ENCODE measurements at regions not wholly inside any gene's neighbourhood (a gene's known extent, or its start where the extent isn't known, plus 50 kb on each side); places are given as distances from the start of the nearest gene placed in this dataset.

DNA sequence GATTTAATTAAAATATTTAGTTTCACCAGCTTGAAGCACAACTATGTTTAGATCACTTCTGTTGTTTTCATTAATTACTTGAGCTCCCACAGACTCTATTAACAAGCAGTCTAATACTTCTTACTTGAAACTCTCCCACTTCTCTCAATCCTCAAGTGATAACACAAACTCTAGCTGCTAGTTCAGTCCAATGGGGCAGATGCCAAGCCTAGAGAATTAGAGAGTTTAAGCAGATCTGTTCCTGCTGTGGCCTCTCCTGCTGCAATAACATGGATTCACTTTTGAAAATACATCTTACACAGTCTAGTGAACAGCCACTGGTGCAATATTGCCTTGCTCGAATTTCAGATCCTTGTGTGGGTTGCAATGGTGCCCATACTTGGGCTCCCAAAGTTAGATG lies 566.4 kb upstream of the SGO1 start:
- DNase-seq: no peak
- Histone ChIP-seq H2BK120ac (ENCODE audit: low read depth, low read length) (no peak overlapping the region), H4K8ac (ENCODE audit: low read depth, low read length) (no peak overlapping the region), H3K4me2 (ENCODE audit: low read length) (no peak overlapping the region), H3K27me3 (ENCODE audit: insufficient read depth, low read length, poor library complexity) (no peaks in the 10 kb centered on the region), H3K4me1 (ENCODE audit: control insufficient read depth, low read depth, low read length) (no peaks in the 10 kb centered on the region), H2AK5ac (ENCODE audit: low read length) (no peak overlapping the region), H3K4ac (ENCODE audit: low read depth, low read length) (no peak overlapping the region), H3K27ac (ENCODE audit: low read depth, low read length) (no peak overlapping the region), H3K23ac (ENCODE audit: low read length) (no peak overlapping the region), H3K18ac (ENCODE audit: low read length) (no peak overlapping the region), H3K36me3 (ENCODE audit: control insufficient read depth, insufficient read depth, low read length) (no peaks in the 10 kb centered on the region), H3K79me1 (ENCODE audit: low read length) (no peaks in the 10 kb centered on the region), H3K56ac (ENCODE audit: low read length) (no peak overlapping the region), H3K4me3 (ENCODE audit: low read length) (no peak overlapping the region), H4K5ac (ENCODE audit: low read length) (no peak overlapping the region), H2BK15ac (replicated peaks; ENCODE audit: low read depth) (no peak overlapping the region), H2BK5ac (ENCODE audit: low read length) (no peak overlapping the region), H3K79me2 (ENCODE audit: control insufficient read depth, insufficient read depth, low read length) (no peaks in the 10 kb centered on the region), H3K9ac (ENCODE audit: low read length) (no peak overlapping the region)
- WGBS (ENCODE audit: extremely low coverage, insufficient coverage, low lambda C conversion rate): no CpG with 5 or more reads among the region's 1 CpG

DNA sequence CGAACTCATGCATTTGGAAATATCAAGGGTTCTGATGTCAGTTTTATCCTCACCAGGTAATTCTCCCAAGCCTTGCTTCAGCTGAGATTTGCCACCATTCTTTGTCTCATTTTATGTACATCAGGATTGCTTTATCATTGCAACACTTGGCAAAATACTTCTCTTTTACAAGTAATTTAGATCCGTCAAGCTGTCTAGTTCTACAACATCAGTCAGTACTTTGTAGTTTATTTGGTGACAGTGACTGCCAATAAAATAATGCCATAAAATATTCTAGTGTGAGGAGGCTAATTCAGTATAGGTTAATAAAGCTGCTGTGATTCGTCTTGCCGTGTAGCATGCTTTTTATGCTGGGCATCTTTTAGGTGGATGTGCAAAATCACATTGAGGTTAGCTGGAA lies 565.3 kb upstream of the SGO1 start:
- no CpG with 5 or more reads among the region's 4 CpGs for WGBS (ENCODE audit: extremely low coverage, insufficient coverage, low lambda C conversion rate)
- Histone ChIP-seq H3K23ac (ENCODE audit: low read length) (no peak overlapping the region), H4K8ac (ENCODE audit: low read depth, low read length) (no peak overlapping the region), H3K79me2 (ENCODE audit: control insufficient read depth, insufficient read depth, low read length) (no peaks in the 10 kb centered on the region), H2BK15ac (replicated peaks; ENCODE audit: low read depth) (no peak overlapping the region), H3K27me3 (ENCODE audit: insufficient read depth, low read length, poor library complexity) (no peaks in the 10 kb centered on the region), H3K36me3 (ENCODE audit: control insufficient read depth, insufficient read depth, low read length) (no peaks in the 10 kb centered on the region), H3K4ac (ENCODE audit: low read depth, low read length) (no peak overlapping the region), H3K4me3 (ENCODE audit: low read length) (no peak overlapping the region), H2AK5ac (ENCODE audit: low read length) (no peak overlapping the region), H3K4me2 (ENCODE audit: low read length) (no peak overlapping the region), H2BK120ac (ENCODE audit: low read depth, low read length) (no peak overlapping the region), H3K27ac (ENCODE audit: low read depth, low read length) (no peak overlapping the region), H3K18ac (ENCODE audit: low read length) (no peak overlapping the region), H3K4me1 (ENCODE audit: control insufficient read depth, low read depth, low read length) (no peaks in the 10 kb centered on the region), H3K79me1 (ENCODE audit: low read length) (no peaks in the 10 kb centered on the region), H4K5ac (ENCODE audit: low read length) (no peak overlapping the region), H2BK5ac (ENCODE audit: low read length) (no peak overlapping the region), H3K56ac (ENCODE audit: low read length) (no peak overlapping the region), H3K9ac (ENCODE audit: low read length) (no peak overlapping the region)
- no peak for DNase-seq

DNA sequence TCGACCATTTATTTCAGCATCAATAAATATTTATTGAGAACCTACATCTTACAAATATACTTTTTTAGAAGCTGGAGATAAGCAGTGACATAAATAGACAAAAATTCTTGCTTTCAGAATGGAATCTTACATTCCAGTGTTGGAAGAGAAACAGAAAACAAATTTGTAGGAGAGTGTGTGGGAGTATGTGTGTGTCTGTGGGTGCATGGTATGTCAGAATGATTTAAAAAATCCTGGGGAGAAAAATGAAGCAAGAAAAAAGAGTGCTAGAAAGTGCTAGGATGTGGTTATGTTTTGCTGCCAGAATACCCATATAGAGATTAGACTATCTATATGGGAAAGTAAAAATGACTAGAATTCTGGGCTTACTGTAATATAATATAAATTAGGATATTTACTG lies 561.7 kb upstream of the SGO1 start:
- Histone ChIP-seq H3K79me1 (ENCODE audit: low read length) (no peaks in the 10 kb centered on the region), H3K27ac (ENCODE audit: low read depth, low read length) (no peak overlapping the region), H3K79me2 (ENCODE audit: control insufficient read depth, insufficient read depth, low read length) (no peaks in the 10 kb centered on the region), H3K36me3 (ENCODE audit: control insufficient read depth, insufficient read depth, low read length) (no peaks in the 10 kb centered on the region), H3K4me3 (ENCODE audit: low read length) (no peak overlapping the region), H3K23ac (ENCODE audit: low read length) (no peak overlapping the region), H2BK5ac (ENCODE audit: low read length) (no peak overlapping the region), H3K27me3 (ENCODE audit: insufficient read depth, low read length, poor library complexity) (no peaks in the 10 kb centered on the region), H3K4me2 (ENCODE audit: low read length) (no peak overlapping the region), H3K9ac (ENCODE audit: low read length) (no peak overlapping the region), H4K8ac (ENCODE audit: low read depth, low read length) (no peak overlapping the region), H2AK5ac (ENCODE audit: low read length) (no peak overlapping the region), H2BK15ac (replicated peaks; ENCODE audit: low read depth) (no peak overlapping the region), H2BK120ac (ENCODE audit: low read depth, low read length) (no peak overlapping the region), H3K4ac (ENCODE audit: low read depth, low read length) (no peak overlapping the region), H3K4me1 (ENCODE audit: control insufficient read depth, low read depth, low read length) (no peaks in the 10 kb centered on the region), H4K5ac (ENCODE audit: low read length) (no peak overlapping the region), H3K18ac (ENCODE audit: low read length) (no peak overlapping the region), H3K56ac (ENCODE audit: low read length) (no peak overlapping the region)
- DNase-seq: no peak
- WGBS (ENCODE audit: extremely low coverage, insufficient coverage, low lambda C conversion rate): no CpG with 5 or more reads among the region's 1 CpG

DNA sequence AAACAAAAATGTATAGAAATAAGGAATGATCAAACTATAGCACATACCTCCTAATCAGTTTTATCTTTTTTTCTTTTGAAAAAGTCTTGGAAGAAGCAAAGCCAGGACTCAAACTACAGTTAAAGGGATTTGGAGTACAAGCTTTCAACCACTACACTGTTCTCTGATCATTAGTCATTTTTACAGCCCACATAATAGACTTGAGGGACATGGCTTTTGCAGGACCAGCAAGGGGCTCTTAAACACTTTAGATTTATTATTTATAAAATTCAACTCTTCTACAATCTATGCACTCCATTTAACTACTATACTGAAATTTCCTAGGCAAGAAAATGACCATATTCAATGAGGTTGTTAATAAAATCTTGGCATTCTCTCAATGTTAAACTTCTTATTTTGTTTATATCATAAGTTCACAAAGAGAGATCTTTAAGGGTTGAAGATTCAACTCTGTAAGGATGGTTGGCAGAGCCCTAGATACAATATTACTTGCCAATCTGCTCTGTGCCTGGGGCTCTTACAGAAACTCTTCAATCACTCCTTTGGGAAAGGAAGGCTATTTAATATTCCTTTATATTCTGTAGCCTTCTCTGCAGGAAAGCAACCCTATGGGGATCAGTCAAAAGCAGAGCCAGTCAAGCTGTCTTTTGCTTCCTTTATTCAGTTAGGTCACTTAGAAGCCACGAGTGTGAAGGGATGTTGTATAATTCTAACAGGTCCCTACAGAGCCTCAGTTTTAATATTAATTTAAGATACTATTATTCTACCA lies 557.7 kb upstream of the SGO1 start:
- Histone ChIP-seq H3K9ac (ENCODE audit: low read length) (no peak overlapping the region), H4K8ac (ENCODE audit: low read depth, low read length) (no peak overlapping the region), H3K36me3 (ENCODE audit: control insufficient read depth, insufficient read depth, low read length) (no peaks in the 10 kb centered on the region), H2AK5ac (ENCODE audit: low read length) (no peak overlapping the region), H2BK120ac (ENCODE audit: low read depth, low read length) (no peak overlapping the region), H3K27ac (ENCODE audit: low read depth, low read length) (no peak overlapping the region), H3K4me3 (ENCODE audit: low read length) (no peak overlapping the region), H3K79me2 (ENCODE audit: control insufficient read depth, insufficient read depth, low read length) (no peaks in the 10 kb centered on the region), H3K18ac (ENCODE audit: low read length) (peak overlapping the region; percentile 80), H3K27me3 (ENCODE audit: insufficient read depth, low read length, poor library complexity) (no peaks in the 10 kb centered on the region), H2BK15ac (replicated peaks; ENCODE audit: low read depth) (no peak overlapping the region), H2BK5ac (ENCODE audit: low read length) (no peak overlapping the region), H3K4ac (ENCODE audit: low read depth, low read length) (no peak overlapping the region), H3K79me1 (ENCODE audit: low read length) (no peaks in the 10 kb centered on the region), H3K56ac (ENCODE audit: low read length) (no peak overlapping the region), H4K5ac (ENCODE audit: low read length) (no peak overlapping the region), H3K4me2 (ENCODE audit: low read length) (no peak overlapping the region), H3K4me1 (ENCODE audit: control insufficient read depth, low read depth, low read length) (no peaks in the 10 kb centered on the region), H3K23ac (ENCODE audit: low read length) (no peak overlapping the region)
- DNase-seq: no peak
- WGBS (ENCODE audit: extremely low coverage, insufficient coverage, low lambda C conversion rate): no CpG with 5 or more reads among the region's 1 CpG

DNA sequence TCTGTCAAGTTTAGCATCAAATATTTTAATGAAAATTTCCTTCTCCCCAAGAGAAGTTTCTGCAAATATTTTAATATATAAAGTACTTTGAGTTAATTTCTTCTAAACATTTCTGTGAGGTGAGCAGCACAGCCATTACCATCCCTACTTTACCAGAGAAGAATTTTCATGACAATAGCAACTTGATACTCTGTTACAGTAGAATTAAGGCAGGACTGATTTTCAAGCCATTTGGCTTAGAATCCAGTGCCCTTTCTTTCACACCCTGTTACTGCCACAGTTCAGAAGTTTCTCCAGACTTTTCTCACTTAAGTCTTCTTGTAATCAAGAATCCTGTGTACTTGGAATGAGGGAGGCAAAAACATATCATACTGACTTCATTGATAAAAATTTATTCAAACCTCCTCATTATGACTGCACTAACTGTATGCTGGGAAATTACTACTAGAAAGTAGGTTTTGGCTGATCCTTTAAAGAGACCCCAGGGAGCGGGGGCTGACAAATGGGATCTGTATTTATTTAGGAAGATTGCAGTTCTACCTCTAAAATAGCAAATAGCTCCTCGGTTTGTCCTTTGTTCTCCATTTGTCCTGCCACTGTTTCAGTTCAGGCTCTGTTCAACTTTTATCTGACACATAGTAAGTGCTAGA lies 557.0 kb upstream of the SGO1 start:
- Histone ChIP-seq H3K27me3 (ENCODE audit: insufficient read depth, low read length, poor library complexity) (no peaks in the 10 kb centered on the region), H2AK5ac (ENCODE audit: low read length) (no peak overlapping the region), H4K8ac (ENCODE audit: low read depth, low read length) (no peak overlapping the region), H3K79me1 (ENCODE audit: low read length) (no peaks in the 10 kb centered on the region), H3K4ac (ENCODE audit: low read depth, low read length) (no peak overlapping the region), H3K79me2 (ENCODE audit: control insufficient read depth, insufficient read depth, low read length) (no peaks in the 10 kb centered on the region), H3K36me3 (ENCODE audit: control insufficient read depth, insufficient read depth, low read length) (no peaks in the 10 kb centered on the region), H4K5ac (ENCODE audit: low read length) (no peak overlapping the region), H3K4me2 (ENCODE audit: low read length) (no peak overlapping the region), H3K27ac (ENCODE audit: low read depth, low read length) (no peak overlapping the region), H3K56ac (ENCODE audit: low read length) (no peak overlapping the region), H3K4me3 (ENCODE audit: low read length) (no peak overlapping the region), H3K23ac (ENCODE audit: low read length) (no peak overlapping the region), H3K18ac (ENCODE audit: low read length) (no peak overlapping the region), H3K4me1 (ENCODE audit: control insufficient read depth, low read depth, low read length) (no peaks in the 10 kb centered on the region), H3K9ac (ENCODE audit: low read length) (no peak overlapping the region), H2BK120ac (ENCODE audit: low read depth, low read length) (no peak overlapping the region), H2BK15ac (replicated peaks; ENCODE audit: low read depth) (no peak overlapping the region), H2BK5ac (ENCODE audit: low read length) (no peak overlapping the region)
- DNase-seq: peak; percentile 45
- whole genome bisulfite sequencing (ENCODE audit: extremely low coverage, insufficient coverage, low lambda C conversion rate): no CpG with 5 or more reads among the region's 2 CpGs

DNA sequence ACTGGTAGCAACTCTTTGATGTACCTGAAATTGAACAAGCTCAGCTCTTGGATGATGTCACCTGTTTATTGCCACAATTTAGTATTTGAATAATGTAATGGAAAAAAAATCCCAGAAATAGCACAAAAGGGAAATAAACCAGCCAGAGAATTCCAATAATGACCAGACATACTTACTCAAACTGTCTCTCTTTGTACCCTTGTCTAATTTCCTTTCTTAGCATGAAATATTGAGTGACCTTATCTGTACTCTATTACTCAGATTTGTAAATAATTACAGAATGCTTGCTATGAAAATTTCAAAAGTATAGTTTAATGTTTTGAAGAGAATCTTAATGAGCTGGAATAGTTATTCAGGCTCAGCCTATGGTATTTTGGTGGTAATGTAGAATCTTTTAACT lies 555.4 kb upstream of the SGO1 start:
- no peak overlapping the region for H4K5ac ChIP-seq (ENCODE audit: low read length)

More for the DNA sequence above, 555.4 kb upstream of the SGO1 start:
- Histone ChIP-seq H2BK15ac (replicated peaks; ENCODE audit: low read depth) (no peak overlapping the region), H3K79me2 (ENCODE audit: control insufficient read depth, insufficient read depth, low read length) (no peaks in the 10 kb centered on the region), H3K36me3 (ENCODE audit: control insufficient read depth, insufficient read depth, low read length) (no peaks in the 10 kb centered on the region), H3K56ac (ENCODE audit: low read length) (no peak overlapping the region), H3K4me2 (ENCODE audit: low read length) (no peak overlapping the region), H2BK5ac (ENCODE audit: low read length) (no peak overlapping the region), H3K4ac (ENCODE audit: low read depth, low read length) (no peak overlapping the region), H3K18ac (ENCODE audit: low read length) (no peak overlapping the region), H2BK120ac (ENCODE audit: low read depth, low read length) (no peak overlapping the region), H2AK5ac (ENCODE audit: low read length) (no peak overlapping the region), H3K79me1 (ENCODE audit: low read length) (no peaks in the 10 kb centered on the region), H3K27me3 (ENCODE audit: insufficient read depth, low read length, poor library complexity) (no peaks in the 10 kb centered on the region), H3K4me3 (ENCODE audit: low read length) (no peak overlapping the region), H3K27ac (ENCODE audit: low read depth, low read length) (no peak overlapping the region), H3K4me1 (ENCODE audit: control insufficient read depth, low read depth, low read length) (no peaks in the 10 kb centered on the region), H4K8ac (ENCODE audit: low read depth, low read length) (no peak overlapping the region), H3K23ac (ENCODE audit: low read length) (no peak overlapping the region), H3K9ac (ENCODE audit: low read length) (no peak overlapping the region)
- DNase-seq: no peak

Data from mesendoderm (in vitro differentiated cells).